DND-41 (cell line): ENCODE measurements at regions not wholly inside any gene's neighbourhood (a gene's known extent, or its start where the extent isn't known, plus 50 kb on each side); places are given as distances from the start of the nearest gene placed in this dataset.
"Not testable (repeated sequence)": the region's sequence is repeated elsewhere in the genome, so short reads cannot be mapped to it uniquely, and the experiment has no call there.

ENCODE experiments used
- ATAC-seq: fragments of 200-7000 bp; cut with Tn5 transposase; 3 replicates; pipeline ENCODE4 v1.9.1; 2021; ENCODE audit warnings: low read depth; ENCODE audit not compliant: insufficient read depth
- DNase-seq: peaks from one replicate; pipeline ENCODE4 v3.0.0-alpha.2; 2020
- H2AFZ ChIP-seq: 2 replicates; pipeline ENCODE4 v1.6.0; 2012; ENCODE audit warnings: low read depth, low read length
- H3K27ac ChIP-seq: 2 replicates; pipeline ENCODE4 v1.5.1; 2012; ENCODE audit warnings: low read length, inconsistent platforms
- H3K27me3 ChIP-seq: fragments of 200-600 bp; sonication (generic); 2 replicates; pipeline ENCODE4 v1.6.0; 2012; ENCODE audit warnings: low read length, mild to moderate bottlenecking, inconsistent platforms; ENCODE audit not compliant: insufficient read depth, poor library complexity
- H3K36me3 ChIP-seq: 2 replicates; pipeline ENCODE4 v1.5.1; 2012; ENCODE audit warnings: low read length, inconsistent platforms; ENCODE audit not compliant: insufficient read depth
- H3K4me1 ChIP-seq: 2 replicates; pipeline ENCODE4 v1.5.1; 2012; ENCODE audit warnings: mild to moderate bottlenecking, low read length; ENCODE audit not compliant: insufficient read depth
- H3K4me2 ChIP-seq: 2 replicates; pipeline ENCODE4 v1.6.0; 2012; ENCODE audit warnings: mild to moderate bottlenecking, moderate library complexity, low read length, inconsistent platforms; ENCODE audit not compliant: insufficient read depth
- H3K4me3 ChIP-seq, 2 experiments: fragments of 200-600 bp in 1 of 2; shearing (Covaris generic) in 1 of 2; 2 replicates each; pipeline ENCODE4 v1.5.1; 2012 to 2016; ENCODE audit warnings: inconsistent platforms in 2 of 2, low read length in 2 of 2, mild to moderate bottlenecking in 2 of 2, low read depth in 1 of 2, moderate library complexity in 1 of 2
- H3K79me2 ChIP-seq: 2 replicates; pipeline ENCODE4 v1.6.0; 2012; ENCODE audit warnings: low read length, inconsistent platforms; ENCODE audit not compliant: insufficient read depth
- H3K9ac ChIP-seq: 2 replicates; pipeline ENCODE4 v1.6.0; 2012; ENCODE audit warnings: low read depth, mild to moderate bottlenecking, inconsistent platforms, low read length, moderate library complexity
- H3K9me3 ChIP-seq: 2 replicates; pipeline ENCODE4 v1.5.1; 2012; ENCODE audit warnings: low read length, moderate library complexity, mild to moderate bottlenecking, inconsistent platforms; ENCODE audit not compliant: insufficient read depth, severe bottlenecking
- H4K20me1 ChIP-seq: 2 replicates; pipeline ENCODE4 v1.6.0; 2012; ENCODE audit warnings: low read length; ENCODE audit not compliant: insufficient read depth
- CTCF ChIP-seq: IDR thresholded peaks from 2 replicates; pipeline ENCODE4 v1.5.1; 2012; ENCODE audit warnings: borderline replicate concordance, low read length, moderate library complexity, mild to moderate bottlenecking; ENCODE audit not compliant: poor library complexity, severe bottlenecking; ENCODE audit errors: extremely low read depth
- EZH2 ChIP-seq: IDR thresholded peaks from 3 replicates; pipeline ENCODE4 v1.6.1; 2012; ENCODE audit warnings: borderline replicate concordance, low read depth, mild to moderate bottlenecking, moderate library complexity, low read length, inconsistent platforms; ENCODE audit not compliant: severe bottlenecking

- Histone ChIP-seq H2AFZ (no peak overlapping the region), H3K79me2 (peaks cover 21% of the 10 kb centered on the region), H3K27ac (peak overlapping the region; percentile 69), H3K27me3 (no peaks in the 10 kb centered on the region), H3K4me3 (no peak overlapping the region), H3K9ac (no peak overlapping the region), H4K20me1 (no peaks in the 10 kb centered on the region), H3K4me1 (peaks cover 58% of the 10 kb centered on the region), H3K4me2 (peak overlapping the region; percentile 16; the same call in 1 of the 2 replicates), H3K36me3 (no peaks in the 10 kb centered on the region), H3K9me3 (peaks cover 2% of the 10 kb centered on the region)
- DNase-seq = peak; percentile 59
- TF ChIP-seq EZH2 = no peak
- TF ChIP-seq CTCF = no peak
- ATAC-seq = peak; percentile 32
Observed at GRCh38 chr3:35292568-35292967, 346.8 kb upstream of the ARPP21 start.

- Histone ChIP-seq H3K9ac (peak overlapping the region; percentile 53), H3K27ac (peak overlapping the region; percentile 92)
Observed at GRCh38 chr3:35295906-35296305, 343.4 kb upstream of the ARPP21 start.

GRCh38 chr3:35296533-35296932 is 342.8 kb upstream of the ARPP21 start:
- H2AFZ ChIP-seq = no peak overlapping the region
- peak overlapping the region; percentile 51 for H3K4me2 ChIP-seq
- no peaks in the 10 kb centered on the region for H3K27me3 ChIP-seq
- no peaks in the 10 kb centered on the region for H3K9me3 ChIP-seq
- 0 out of 4 replicates have a peak overlapping the region, but pooled peaks of 1 of the 2 experiments have one; percentile 14 for H3K4me3 ChIP-seq
- peaks cover 88% of the 10 kb centered on the region for H3K4me1 ChIP-seq
- peak overlapping the region; percentile 55 for H3K9ac ChIP-seq
- DNase-seq = peak; percentile 90
- no peak for TF ChIP-seq CTCF
- TF ChIP-seq EZH2 = no peak
- ATAC-seq = peak; percentile 86
- peaks cover 43% of the 10 kb centered on the region for H3K79me2 ChIP-seq
- H4K20me1 ChIP-seq = no peaks in the 10 kb centered on the region
- peak overlapping the region; percentile 92 for H3K27ac ChIP-seq
- no peaks in the 10 kb centered on the region for H3K36me3 ChIP-seq

More at GRCh38 chr3:35295906-35296305, 343.4 kb upstream of the ARPP21 start:
- no peaks in the 10 kb centered on the region for H3K36me3 ChIP-seq
- H3K27me3 ChIP-seq = no peaks in the 10 kb centered on the region
- ATAC-seq = peak; percentile 2
- H3K4me3 ChIP-seq = peak overlapping the region in 1 of 2 experiments; percentile 14; a peak in 1 of 4 replicates
- peak overlapping the region; percentile 51 for H3K4me2 ChIP-seq
- H3K9me3 ChIP-seq = no peaks in the 10 kb centered on the region
- no peaks in the 10 kb centered on the region for H4K20me1 ChIP-seq
- TF ChIP-seq CTCF (no peak), EZH2 (no peak)
- peaks cover 84% of the 10 kb centered on the region for H3K4me1 ChIP-seq
- peaks cover 43% of the 10 kb centered on the region for H3K79me2 ChIP-seq
- DNase-seq = peak; percentile 38
- H2AFZ ChIP-seq = no peak overlapping the region

GRCh38 chr3:35296944-35297343 is 342.4 kb upstream of the ARPP21 start:
- DNase-seq (peak; percentile 86), ATAC-seq (peak; percentile 66)
- not testable (repeated sequence) for H2AFZ ChIP-seq, H3K9me3 ChIP-seq, H4K20me1 ChIP-seq, H3K27me3 ChIP-seq, H3K4me3 ChIP-seq, H3K36me3 ChIP-seq
- Histone ChIP-seq H3K4me1 (peaks cover 88% of the 10 kb centered on the region), H3K27ac (peak overlapping the region; percentile 91), H3K4me2 (peak overlapping the region; percentile 44), H3K79me2 (peaks cover 43% of the 10 kb centered on the region), H3K9ac (peak overlapping the region; percentile 55)
